ENCODE measurements at regions not wholly inside any gene's neighbourhood (a gene's known extent, or its start where the extent isn't known, plus 50 kb on each side); places are given as distances from the start of the nearest gene placed in this dataset.

DNA sequence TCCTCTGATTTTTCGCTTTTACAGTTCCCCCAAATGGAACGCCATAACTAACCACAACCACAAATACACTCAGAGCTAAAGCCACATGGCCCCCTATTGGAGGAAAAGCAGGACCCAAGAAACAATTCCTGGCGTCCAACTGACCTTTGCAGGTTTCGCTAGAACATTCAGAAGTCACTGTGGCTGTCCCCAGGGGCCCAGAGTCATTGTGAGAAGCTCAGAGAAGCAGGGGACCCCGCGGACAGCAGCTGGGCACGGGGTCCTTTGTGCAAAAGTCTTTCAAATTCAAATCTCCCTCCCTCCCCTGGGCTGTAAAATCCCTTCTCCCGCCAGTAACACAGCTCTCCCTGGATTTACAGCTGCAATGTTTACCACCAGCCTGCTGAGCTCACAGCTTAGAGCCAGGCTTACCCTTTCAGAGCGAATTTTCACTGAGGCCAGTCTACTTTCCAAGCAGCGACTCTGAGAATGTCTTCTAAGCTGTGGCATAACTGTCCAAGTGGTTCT lies 214.8 kb downstream of the CRLF2 start:
- TF ChIP-seq, protein P1, sequence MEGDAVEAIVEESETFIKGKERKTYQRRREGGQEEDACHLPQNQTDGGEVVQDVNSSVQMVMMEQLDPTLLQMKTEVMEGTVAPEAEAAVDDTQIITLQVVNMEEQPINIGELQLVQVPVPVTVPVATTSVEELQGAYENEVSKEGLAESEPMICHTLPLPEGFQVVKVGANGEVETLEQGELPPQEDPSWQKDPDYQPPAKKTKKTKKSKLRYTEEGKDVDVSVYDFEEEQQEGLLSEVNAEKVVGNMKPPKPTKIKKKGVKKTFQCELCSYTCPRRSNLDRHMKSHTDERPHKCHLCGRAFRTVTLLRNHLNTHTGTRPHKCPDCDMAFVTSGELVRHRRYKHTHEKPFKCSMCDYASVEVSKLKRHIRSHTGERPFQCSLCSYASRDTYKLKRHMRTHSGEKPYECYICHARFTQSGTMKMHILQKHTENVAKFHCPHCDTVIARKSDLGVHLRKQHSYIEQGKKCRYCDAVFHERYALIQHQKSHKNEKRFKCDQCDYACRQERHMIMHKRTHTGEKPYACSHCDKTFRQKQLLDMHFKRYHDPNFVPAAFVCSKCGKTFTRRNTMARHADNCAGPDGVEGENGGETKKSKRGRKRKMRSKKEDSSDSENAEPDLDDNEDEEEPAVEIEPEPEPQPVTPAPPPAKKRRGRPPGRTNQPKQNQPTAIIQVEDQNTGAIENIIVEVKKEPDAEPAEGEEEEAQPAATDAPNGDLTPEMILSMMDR (conservative IDR thresholded peaks at IDR 0.05; ENCODE audit: low read depth, low read length): no peak
- no peak for TF ChIP-seq EZH2 (IDR thresholded peaks at IDR 0.05; ENCODE audit: borderline replicate concordance, low read depth, low read length, poor library complexity, severe bottlenecking)

Measured in A673 (cell line).